Endothelial cell of umbilical vein (primary cell): ENCODE measurements at regions not wholly inside any gene's neighbourhood (a gene's known extent, or its start where the extent isn't known, plus 50 kb on each side); places are given as distances from the start of the nearest gene placed in this dataset.

Experiments used
- BruUV-seq: library from RNA; stranded (reverse); fragments of 400-500 nt; replicated peaks from 2 replicates; lab custom pipeline; 2021; lab: Mats Ljungman, UMichigan
- CTCF ChIA-PET: fragments of 300-600, 350-600 bp; sonication (Branson Sonifier 250); formaldehyde crosslinking; loops from one replicate; lab custom pipeline; 2021; ENCODE audit warnings: antibody characterized with exemption, inconsistent platforms; lab: Charles Lee
- POLR2A ChIA-PET: fragments of 300-600, 350-600 bp; sonication (Branson Sonifier 250); formaldehyde crosslinking; loops from one replicate; lab custom pipeline; 2021; ENCODE audit warnings: antibody characterized with exemption, inconsistent platforms; lab: Charles Lee
- DNase-seq: peaks from one replicate; pipeline ENCODE4 v3.0.0-alpha.2; 2011; ENCODE audit warnings: low read depth, low spot score
- FAIRE-seq: peaks from 2 replicates; lab custom pipeline; 2011; peaks lifted over from hg19 to GRCh38; lab: Jason Lieb, UNC
- H2AFZ ChIP-seq: 2 replicates; pipeline ENCODE4 v1.6.0; 2012; ENCODE audit warnings: low read depth, low read length, control low read depth, inconsistent platforms
- H3K27ac ChIP-seq: 2 replicates; pipeline ENCODE4 v1.5.1; 2011; ENCODE audit warnings: low read depth, mild to moderate bottlenecking, control low read depth, low read length, moderate library complexity; ENCODE audit not compliant: insufficient read depth
- H3K27me3 ChIP-seq, 2 experiments: 2 replicates each; pipeline versions ENCODE4 v1.6.0 to v1.6.1; 2011; ENCODE audit warnings: low read length in 2 of 2, mixed read lengths in 1 of 2; ENCODE audit not compliant: control insufficient read depth in 2 of 2, insufficient read depth in 2 of 2
- H3K36me3 ChIP-seq, 2 experiments: 2 replicates in 1 of 2; 3 replicates in 1 of 2; pipeline ENCODE4 v1.5.1; 2011; ENCODE audit warnings: low read length in 2 of 2, mild to moderate bottlenecking in 1 of 2, moderate library complexity in 1 of 2; ENCODE audit not compliant: control insufficient read depth in 2 of 2, insufficient read depth in 2 of 2; ENCODE audit errors: extremely low read depth in 1 of 2
- H3K4me1 ChIP-seq: 3 replicates; pipeline ENCODE4 v1.5.1; 2011; ENCODE audit warnings: mild to moderate bottlenecking, low read length; ENCODE audit not compliant: control insufficient read depth, insufficient read depth; ENCODE audit errors: extremely low read depth
- H3K4me2 ChIP-seq: 2 replicates; pipeline ENCODE4 v1.6.1; 2011; ENCODE audit warnings: low read length, control low read depth, mixed read lengths; ENCODE audit not compliant: insufficient read depth
- H3K4me3 ChIP-seq, 3 experiments: fragments of 200-600 bp in 1 of 3; sonication (generic), shearing (Covaris generic) in 1 of 3; replicated peaks in 1 of 3; 2 replicates each; pipeline ENCODE4 v1.5.1; 2011 to 2016; ENCODE audit warnings: control low read depth in 3 of 3, low read length in 3 of 3, mild to moderate bottlenecking in 2 of 3, inconsistent platforms in 1 of 3, low read depth in 1 of 3, moderate library complexity in 1 of 3; ENCODE audit not compliant: insufficient read depth in 1 of 3
- H3K79me2 ChIP-seq: 2 replicates; pipeline ENCODE4 v1.6.0; 2012; ENCODE audit warnings: low read length, inconsistent platforms; ENCODE audit not compliant: control insufficient read depth, insufficient read depth
- H3K9ac ChIP-seq: replicated peaks from 2 replicates; pipeline ENCODE3; 2011; ENCODE audit warnings: low read length, control low read depth; ENCODE audit not compliant: insufficient read depth; ENCODE audit errors: extremely low read depth
- H3K9me1 ChIP-seq: replicated peaks from 3 replicates; pipeline ENCODE4 v1.6.0; 2011; ENCODE audit warnings: mild to moderate bottlenecking, low read length; ENCODE audit not compliant: control insufficient read depth, insufficient read depth; ENCODE audit errors: extremely low read depth
- H3K9me3 ChIP-seq: replicated peaks from 2 replicates; pipeline ENCODE4 v1.5.1; 2012; ENCODE audit warnings: low read length, inconsistent platforms; ENCODE audit not compliant: control insufficient read depth, insufficient read depth
- H4K20me1 ChIP-seq: replicated peaks from 2 replicates; pipeline ENCODE3; 2011; ENCODE audit warnings: mild to moderate bottlenecking, low read length; ENCODE audit not compliant: control insufficient read depth, insufficient read depth; ENCODE audit errors: extremely low read depth
- CTCF ChIP-seq, 2 donors: IDR thresholded peaks; 1 replicate in 1 of 2; 2 replicates in 1 of 2; pipeline ENCODE4 v1.5.1; 2011; ENCODE audit warnings: low read length in 2 of 2, mild to moderate bottlenecking in 2 of 2, moderate library complexity in 2 of 2, control low read depth in 1 of 2, inconsistent platforms in 1 of 2, low read depth in 1 of 2; ENCODE audit not compliant: insufficient read depth in 1 of 2; ENCODE audit errors: extremely low read depth in 1 of 2
- EZH2 ChIP-seq: IDR thresholded peaks from 2 replicates; pipeline ENCODE4 v1.6.1; 2012; ENCODE audit warnings: borderline replicate concordance, low read depth, mild to moderate bottlenecking, moderate library complexity, low read length, inconsistent platforms; ENCODE audit not compliant: severe bottlenecking
- FOS ChIP-seq: IDR thresholded peaks from 2 replicates; pipeline ENCODE4 v1.6.1; 2011; ENCODE audit warnings: mild to moderate bottlenecking, low read length, moderate library complexity, borderline replicate concordance; ENCODE audit not compliant: insufficient read depth
- GATA2 ChIP-seq: IDR thresholded peaks from 2 replicates; pipeline ENCODE4 v1.7.0; 2011; ENCODE audit warnings: low read depth, mild to moderate bottlenecking, moderate library complexity, mixed read lengths, low read length; ENCODE audit not compliant: insufficient read length, insufficient read depth
- JUN ChIP-seq: IDR thresholded peaks from 2 replicates; pipeline ENCODE4 v1.6.1; 2011; ENCODE audit warnings: borderline replicate concordance, low read depth; ENCODE audit not compliant: insufficient read length, insufficient read depth
- MYC ChIP-seq: IDR thresholded peaks from one replicate; pipeline ENCODE4 v1.6.1; 2011; ENCODE audit warnings: mild to moderate bottlenecking, low read depth, low read length
- POLR2A ChIP-seq: IDR thresholded peaks from 2 replicates; pipeline ENCODE4 v1.6.1; 2012; ENCODE audit warnings: low read depth, mild to moderate bottlenecking, control low read depth, low read length
- POLR2AphosphoS5 ChIP-seq: IDR thresholded peaks from 2 replicates; pipeline ENCODE4 v1.6.1; 2012; ENCODE audit warnings: low read depth, mild to moderate bottlenecking, control low read depth, low read length, moderate library complexity; ENCODE audit not compliant: insufficient read depth
- dilution Hi-C: fragments of 300-500 bp; cut with MboI; formaldehyde crosslinking; loops from one replicate; pipeline ENCODE4 v1.15.0; 2019; ENCODE audit warnings: low sequenced_read_pairs; ENCODE audit not compliant: extremely low pct_ligation_motif_present
- intact Hi-C: fragments of 100-400 bp; cut with micrococcal nuclease; formaldehyde crosslinking; loops from one replicate; pipeline ENCODE4 v1.10.0; 2022
- TF ChIP-seq, protein P1 (sequence below): IDR thresholded peaks from 2 replicates; pipeline ENCODE4 v1.6.1; 2011; ENCODE audit not compliant: insufficient read depth, insufficient read length

GRCh38 chr22:48660790-48661740 lies 1166.6 kb downstream of the BRD1 start:
- H2AFZ ChIP-seq: no peak overlapping the region
- DNase-seq (no peak), FAIRE-seq (no peak)
- TF ChIP-seq FOS: no peak
- no peak for TF ChIP-seq CTCF (IDR thresholded peaks at IDR 0.05; ENCODE audit: extremely low read depth in 1 of 2, insufficient read depth in 1 of 2, low read depth in 1 of 2, low read length in 2 of 2)
- TF ChIP-seq POLR2A: no peak
- no peak for TF ChIP-seq POLR2AphosphoS5
- TF ChIP-seq, protein P1, sequence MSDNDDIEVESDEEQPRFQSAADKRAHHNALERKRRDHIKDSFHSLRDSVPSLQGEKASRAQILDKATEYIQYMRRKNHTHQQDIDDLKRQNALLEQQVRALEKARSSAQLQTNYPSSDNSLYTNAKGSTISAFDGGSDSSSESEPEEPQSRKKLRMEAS: no peak
- no peak for TF ChIP-seq MYC
- no peak for TF ChIP-seq EZH2
- TF ChIP-seq JUN: no peak
- TF ChIP-seq GATA2: no peak
- no peaks in the 10 kb centered on the region for H3K9me1 ChIP-seq
- H3K36me3 ChIP-seq: no peaks in the 10 kb centered on the region
- POLR2A ChIA-PET: no interaction called here
- H3K4me2 ChIP-seq: no peak overlapping the region
- H4K20me1 ChIP-seq: no peaks in the 10 kb centered on the region
- H3K9me3 ChIP-seq: peaks cover 5% of the 10 kb centered on the region
- no peaks in the 10 kb centered on the region for H3K27me3 ChIP-seq
- intact Hi-C loops (no loop called here), dilution Hi-C loops (no loop called here)
- CTCF ChIA-PET: no interaction called here
- no peak overlapping the region for H3K27ac ChIP-seq
- no peaks in the 10 kb centered on the region for H3K4me1 ChIP-seq
- H3K79me2 ChIP-seq: no peaks in the 10 kb centered on the region
- no peak overlapping the region for H3K9ac ChIP-seq
- no TSS peak for BruUV-seq
- no peak overlapping the region for H3K4me3 ChIP-seq
